DND-41 (cell line): ENCODE measurements at regions not wholly inside any gene's neighbourhood (a gene's known extent, or its start where the extent isn't known, plus 50 kb on each side); places are given as distances from the start of the nearest gene placed in this dataset.

Source experiments
- ATAC-seq: fragments of 200-7000 bp; cut with Tn5 transposase; 3 replicates; pipeline ENCODE4 v1.9.1; 2021; ENCODE audit warnings: low read depth; ENCODE audit not compliant: insufficient read depth
- DNase-seq: peaks from one replicate; pipeline ENCODE4 v3.0.0-alpha.2; 2020
- H2AFZ ChIP-seq: 2 replicates; pipeline ENCODE4 v1.6.0; 2012; ENCODE audit warnings: low read depth, low read length
- H3K27ac ChIP-seq: 2 replicates; pipeline ENCODE4 v1.5.1; 2012; ENCODE audit warnings: low read length, inconsistent platforms
- H3K27me3 ChIP-seq: fragments of 200-600 bp; sonication (generic); 2 replicates; pipeline ENCODE4 v1.6.0; 2012; ENCODE audit warnings: low read length, mild to moderate bottlenecking, inconsistent platforms; ENCODE audit not compliant: insufficient read depth, poor library complexity
- H3K36me3 ChIP-seq: 2 replicates; pipeline ENCODE4 v1.5.1; 2012; ENCODE audit warnings: low read length, inconsistent platforms; ENCODE audit not compliant: insufficient read depth
- H3K4me1 ChIP-seq: 2 replicates; pipeline ENCODE4 v1.5.1; 2012; ENCODE audit warnings: mild to moderate bottlenecking, low read length; ENCODE audit not compliant: insufficient read depth
- H3K4me2 ChIP-seq: 2 replicates; pipeline ENCODE4 v1.6.0; 2012; ENCODE audit warnings: mild to moderate bottlenecking, moderate library complexity, low read length, inconsistent platforms; ENCODE audit not compliant: insufficient read depth
- H3K4me3 ChIP-seq, 2 experiments: fragments of 200-600 bp in 1 of 2; shearing (Covaris generic) in 1 of 2; 2 replicates each; pipeline ENCODE4 v1.5.1; 2012 to 2016; ENCODE audit warnings: inconsistent platforms in 2 of 2, low read length in 2 of 2, mild to moderate bottlenecking in 2 of 2, low read depth in 1 of 2, moderate library complexity in 1 of 2
- H3K79me2 ChIP-seq: 2 replicates; pipeline ENCODE4 v1.6.0; 2012; ENCODE audit warnings: low read length, inconsistent platforms; ENCODE audit not compliant: insufficient read depth
- H3K9ac ChIP-seq: 2 replicates; pipeline ENCODE4 v1.6.0; 2012; ENCODE audit warnings: low read depth, mild to moderate bottlenecking, inconsistent platforms, low read length, moderate library complexity
- H3K9me3 ChIP-seq: 2 replicates; pipeline ENCODE4 v1.5.1; 2012; ENCODE audit warnings: low read length, moderate library complexity, mild to moderate bottlenecking, inconsistent platforms; ENCODE audit not compliant: insufficient read depth, severe bottlenecking
- H4K20me1 ChIP-seq: 2 replicates; pipeline ENCODE4 v1.6.0; 2012; ENCODE audit warnings: low read length; ENCODE audit not compliant: insufficient read depth
- CTCF ChIP-seq: IDR thresholded peaks from 2 replicates; pipeline ENCODE4 v1.5.1; 2012; ENCODE audit warnings: borderline replicate concordance, low read length, moderate library complexity, mild to moderate bottlenecking; ENCODE audit not compliant: poor library complexity, severe bottlenecking; ENCODE audit errors: extremely low read depth
- EZH2 ChIP-seq: IDR thresholded peaks from 3 replicates; pipeline ENCODE4 v1.6.1; 2012; ENCODE audit warnings: borderline replicate concordance, low read depth, mild to moderate bottlenecking, moderate library complexity, low read length, inconsistent platforms; ENCODE audit not compliant: severe bottlenecking

GRCh38 chr1:55826381-55827080 is 611.4 kb upstream of the USP24 start:
- Histone ChIP-seq H3K27ac (no peak overlapping the region), H2AFZ (no peak overlapping the region), H3K79me2 (no peaks in the 10 kb centered on the region), H3K4me2 (no peak overlapping the region), H3K9me3 (no peaks in the 10 kb centered on the region), H3K4me3 (no peak overlapping the region), H3K36me3 (no peaks in the 10 kb centered on the region), H3K4me1 (peaks cover 1% of the 10 kb centered on the region), H3K9ac (no peak overlapping the region), H4K20me1 (no peaks in the 10 kb centered on the region), H3K27me3 (peaks cover 4% of the 10 kb centered on the region)
- ATAC-seq (no peak), DNase-seq (no peak)
- TF ChIP-seq EZH2 = no peak
- TF ChIP-seq CTCF = no peak

- DNase-seq (no peak), ATAC-seq (no peak)
- TF ChIP-seq EZH2 = no peak
- Histone ChIP-seq H3K9ac (no peak overlapping the region), H3K79me2 (no peaks in the 10 kb centered on the region), H3K4me2 (no peak overlapping the region), H2AFZ (no peak overlapping the region), H3K27ac (no peak overlapping the region), H3K9me3 (no peaks in the 10 kb centered on the region), H3K36me3 (no peaks in the 10 kb centered on the region), H3K4me3 (no peak overlapping the region), H4K20me1 (no peaks in the 10 kb centered on the region), H3K27me3 (peaks cover 6% of the 10 kb centered on the region), H3K4me1 (no peaks in the 10 kb centered on the region)
Observed at GRCh38 chr1:55825461-55825860, 610.3 kb upstream of the USP24 start.

GRCh38 chr1:55824251-55824640 is 609.1 kb upstream of the USP24 start:
- H3K4me1 ChIP-seq = no peaks in the 10 kb centered on the region
- H4K20me1 ChIP-seq = no peaks in the 10 kb centered on the region
- H3K27ac ChIP-seq = no peak overlapping the region
- no peak overlapping the region for H3K9ac ChIP-seq
- no peaks in the 10 kb centered on the region for H3K36me3 ChIP-seq
- no peak overlapping the region for H3K4me2 ChIP-seq
- H3K4me3 ChIP-seq = no peak overlapping the region
- DNase-seq (no peak), ATAC-seq (no peak)
- peaks cover 7% of the 10 kb centered on the region for H3K27me3 ChIP-seq
- H3K79me2 ChIP-seq = no peaks in the 10 kb centered on the region
- no peaks in the 10 kb centered on the region for H3K9me3 ChIP-seq
- H2AFZ ChIP-seq = no peak overlapping the region
- TF ChIP-seq EZH2 (no peak), CTCF (no peak)

GRCh38 chr1:55823541-55824250 is 608.5 kb upstream of the USP24 start:
- ATAC-seq (no peak), DNase-seq (no peak)
- H4K20me1 ChIP-seq = no peaks in the 10 kb centered on the region
- H3K36me3 ChIP-seq = no peaks in the 10 kb centered on the region
- no peak overlapping the region for H2AFZ ChIP-seq
- no peak overlapping the region for H3K4me2 ChIP-seq
- no peak overlapping the region for H3K9ac ChIP-seq
- H3K27me3 ChIP-seq = peaks cover 10% of the 10 kb centered on the region
- TF ChIP-seq CTCF (no peak), EZH2 (no peak)
- no peaks in the 10 kb centered on the region for H3K9me3 ChIP-seq
- H3K4me1 ChIP-seq = no peaks in the 10 kb centered on the region
- no peak overlapping the region for H3K4me3 ChIP-seq
- no peaks in the 10 kb centered on the region for H3K79me2 ChIP-seq
- H3K27ac ChIP-seq = no peak overlapping the region
